Ascending aorta (tissue), 2 donors: ENCODE measurements at regions not wholly inside any gene's neighbourhood (a gene's known extent, or its start where the extent isn't known, plus 50 kb on each side); places are given as distances from the start of the nearest gene placed in this dataset.

ENCODE experiments used
- DNase-seq, 2 donors: peaks; one replicate each; pipeline ENCODE4 v3.0.0-alpha.2; 2019; ENCODE audit warnings: low spot score in 2 of 2
- H3K27ac ChIP-seq, 2 donors: fragments of 200-600 bp; sonication (generic); one replicate each; pipeline ENCODE4 v1.5.1; 2016 to 2017; ENCODE audit warnings: mild to moderate bottlenecking in 1 of 2
- H3K27me3 ChIP-seq: fragments of 200-600 bp; sonication (generic); one replicate; pipeline ENCODE4 v1.5.1; 2017
- H3K36me3 ChIP-seq, 2 donors: fragments of 200-600 bp; sonication (generic); one replicate each; pipeline ENCODE4 v1.5.1; 2016
- H3K4me1 ChIP-seq, 2 donors: fragments of 200-600 bp; sonication (generic); one replicate each; pipeline ENCODE4 v1.5.1; 2016 to 2017; ENCODE audit warnings: mild to moderate bottlenecking in 1 of 2
- H3K4me3 ChIP-seq, 2 donors: fragments of 200-600 bp; sonication (generic); one replicate each; pipeline ENCODE4 v1.5.1; 2016 to 2017; ENCODE audit warnings: mild to moderate bottlenecking in 1 of 2
- H3K9me3 ChIP-seq, 2 donors: fragments of 200-600 bp; sonication (generic); one replicate each; pipeline ENCODE4 v1.5.1; 2016
- CTCF ChIP-seq, 3 experiments: fragments of 200-600 bp in 2 of 3; fragments of 450-650 bp in 1 of 3; sonication (generic) in 2 of 3; IDR thresholded peaks; one replicate each; pipeline ENCODE4 v1.5.1; 2016 to 2019; ENCODE audit warnings: antibody characterized with exemption in 3 of 3, mild to moderate bottlenecking in 1 of 3, moderate library complexity in 1 of 3
- intact Hi-C: fragments of 100-400 bp; cut with DNase I; formaldehyde crosslinking; loops from one replicate; pipeline ENCODE4 v1.15.1; 2023

GRCh38 chr10:2351566-2351965 lies 614.2 kb upstream of the ADARB2 start:
- Histone ChIP-seq H3K4me3 (no peak overlapping the region), H3K36me3 (no peaks in the 10 kb centered on the region), H3K4me1 (no peaks in the 10 kb centered on the region), H3K9me3 (no peaks in the 10 kb centered on the region), H3K27me3 (no peaks in the 10 kb centered on the region), H3K27ac (no peak overlapping the region)
- DNase-seq = no peak
- no peak for TF ChIP-seq CTCF (IDR thresholded peaks at IDR 0.05)
- intact Hi-C loops = no loop called here

DNA sequence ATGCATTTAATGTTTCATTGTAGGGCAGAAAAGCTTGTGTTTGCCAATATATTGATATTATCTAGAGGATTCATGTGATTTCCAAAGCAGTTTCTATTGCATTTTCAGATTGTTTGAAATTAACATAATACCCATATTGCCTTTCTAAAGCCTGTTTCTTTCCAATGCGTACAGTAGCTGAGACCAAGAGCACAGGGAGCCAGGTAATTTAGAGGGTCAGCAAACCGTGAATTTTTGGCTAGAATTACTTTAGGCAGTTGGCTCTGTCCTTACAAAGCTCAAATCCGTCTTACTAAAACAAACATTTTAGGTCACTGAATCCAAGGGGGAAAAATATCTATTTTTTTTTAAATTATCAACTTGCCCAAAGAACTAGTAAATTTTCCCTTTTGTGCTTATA lies 604.9 kb upstream of the ADARB2 start:
- intact Hi-C loops = no loop called here
- H3K4me3 ChIP-seq = no peak overlapping the region

DNA sequence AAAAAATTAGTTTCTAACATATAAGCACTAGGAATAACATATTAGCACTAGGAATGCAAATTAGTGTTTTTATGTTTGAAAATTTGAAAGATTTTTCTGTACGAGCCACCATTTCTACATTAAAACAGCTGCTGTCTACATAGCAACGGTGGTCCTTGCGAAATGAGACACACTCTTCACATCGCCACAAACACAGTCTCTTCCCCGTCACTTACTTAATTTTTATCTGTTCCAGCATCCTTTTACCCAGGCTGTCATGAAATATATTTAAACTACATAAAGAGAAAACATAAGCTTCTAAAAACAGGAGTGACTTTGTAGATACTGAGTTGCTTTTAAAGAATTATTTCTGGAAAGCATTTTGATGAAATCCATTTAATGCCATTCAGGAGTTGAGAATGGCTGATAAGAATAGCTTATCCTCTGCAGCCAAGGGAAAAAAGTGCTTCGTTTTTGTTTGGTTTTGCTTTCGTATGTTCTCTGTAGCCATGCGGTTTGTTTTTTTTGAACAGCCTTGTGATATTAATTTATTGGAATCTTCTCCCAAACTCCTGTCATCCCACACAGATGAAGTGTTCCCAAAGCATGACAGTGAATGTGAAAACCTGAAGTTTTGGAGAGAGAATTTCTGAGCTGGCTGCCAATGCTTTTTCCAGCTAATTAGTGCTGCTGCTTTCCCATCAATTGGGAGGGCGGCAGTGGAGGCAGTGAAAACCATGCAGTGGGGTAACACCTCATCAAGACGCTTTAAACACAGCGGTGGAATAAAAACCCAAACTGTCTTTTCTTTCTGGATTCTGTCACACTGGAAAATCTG lies 603.7 kb upstream of the ADARB2 start:
- Histone ChIP-seq H3K36me3 (no peaks in the 10 kb centered on the region), H3K4me3 (no peak overlapping the region), H3K9me3 (no peaks in the 10 kb centered on the region), H3K4me1 (no peaks in the 10 kb centered on the region), H3K27ac (no peak overlapping the region), H3K27me3 (no peaks in the 10 kb centered on the region)
- no peak for DNase-seq
- no peak for TF ChIP-seq CTCF (IDR thresholded peaks at IDR 0.05)
- intact Hi-C loops = no loop called here

More for the DNA sequence above, 604.9 kb upstream of the ADARB2 start:
- no peak for TF ChIP-seq CTCF (IDR thresholded peaks at IDR 0.05)
- Histone ChIP-seq H3K36me3 (no peaks in the 10 kb centered on the region), H3K9me3 (no peaks in the 10 kb centered on the region), H3K27ac (no peak overlapping the region), H3K27me3 (no peaks in the 10 kb centered on the region), H3K4me1 (no peaks in the 10 kb centered on the region)
- no peak for DNase-seq

GRCh38 chr10:2335626-2336025 lies 598.3 kb upstream of the ADARB2 start:
- H3K4me3 ChIP-seq = no peak overlapping the region
- no peaks in the 10 kb centered on the region for H3K27me3 ChIP-seq
- TF ChIP-seq CTCF (IDR thresholded peaks at IDR 0.05) = no peak
- intact Hi-C loops = no loop called here
- no peak for DNase-seq
- no peaks in the 10 kb centered on the region for H3K36me3 ChIP-seq
- H3K27ac ChIP-seq = no peak overlapping the region
- no peaks in the 10 kb centered on the region for H3K9me3 ChIP-seq
- no peaks in the 10 kb centered on the region for H3K4me1 ChIP-seq

DNA sequence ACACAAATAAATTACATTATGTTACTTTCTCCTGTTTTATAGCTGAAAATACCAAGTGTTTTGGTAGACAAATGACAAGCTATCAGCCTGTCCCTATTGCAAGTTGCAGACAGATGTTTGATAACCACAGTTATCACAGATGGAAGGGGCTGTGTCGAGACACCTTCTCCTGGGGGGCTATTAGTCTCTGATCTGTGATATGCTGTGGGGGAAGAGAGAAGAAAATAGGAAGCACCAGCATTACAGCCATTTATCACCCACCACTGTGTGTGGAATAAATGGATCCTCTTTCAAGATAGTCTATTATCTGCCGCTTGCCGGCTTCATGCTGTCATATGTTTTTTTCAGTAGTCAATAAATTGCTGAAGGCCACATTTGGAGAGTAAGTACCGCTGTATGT lies 597.2 kb upstream of the ADARB2 start:
- no peaks in the 10 kb centered on the region for H3K4me1 ChIP-seq
- DNase-seq = no peak
- H3K4me3 ChIP-seq = no peak overlapping the region
- no peak overlapping the region for H3K27ac ChIP-seq
- no peak for TF ChIP-seq CTCF (IDR thresholded peaks at IDR 0.05)
- intact Hi-C loops = no loop called here
- no peaks in the 10 kb centered on the region for H3K27me3 ChIP-seq
- no peaks in the 10 kb centered on the region for H3K36me3 ChIP-seq
- no peaks in the 10 kb centered on the region for H3K9me3 ChIP-seq
